Aorta (tissue), 5 donors: ENCODE measurements at regions not wholly inside any gene's neighbourhood (a gene's known extent, or its start where the extent isn't known, plus 50 kb on each side); places are given as distances from the start of the nearest gene placed in this dataset.

ENCODE experiments used
- ATAC-seq: fragments of 200-7000 bp; cut with Tn5 transposase; one replicate; pipeline ENCODE4 v1.9.1; 2022; ENCODE audit warnings: moderate library complexity; ENCODE audit not compliant: low FRiP score
- DNase-seq, 2 donors: peaks; one replicate each; pipeline ENCODE4 v3.0.0-alpha.2; 2020
- H3K27ac ChIP-seq, 2 donors: one replicate each; pipeline ENCODE4 v1.5.1; 2013; ENCODE audit warnings: low read length in 2 of 2, mild to moderate bottlenecking in 2 of 2, moderate library complexity in 2 of 2, control low read depth in 1 of 2, inconsistent platforms in 1 of 2, low read depth in 1 of 2
- H3K27me3 ChIP-seq, 2 donors: one replicate each; pipeline ENCODE4 v1.6.1; 2013; ENCODE audit warnings: control low read depth in 1 of 2, low read length in 1 of 2, mild to moderate bottlenecking in 1 of 2, moderate library complexity in 1 of 2; ENCODE audit not compliant: insufficient read depth in 2 of 2, control insufficient read depth in 1 of 2
- H3K36me3 ChIP-seq, 2 donors: one replicate each; pipeline ENCODE4 v1.6.1; 2013; ENCODE audit warnings: control low read depth in 1 of 2, low read length in 1 of 2, mild to moderate bottlenecking in 1 of 2; ENCODE audit not compliant: insufficient read depth in 2 of 2, control insufficient read depth in 1 of 2
- H3K4me1 ChIP-seq, 2 donors: one replicate each; pipeline ENCODE4 v1.6.1; 2013; ENCODE audit warnings: low read length in 2 of 2, control low read depth in 1 of 2, mild to moderate bottlenecking in 1 of 2, moderate library complexity in 1 of 2; ENCODE audit not compliant: insufficient read depth in 2 of 2, control insufficient read depth in 1 of 2
- H3K4me3 ChIP-seq, 2 donors: one replicate each; pipeline ENCODE4 v1.5.1; 2013; ENCODE audit warnings: low read length in 2 of 2, control low read depth in 1 of 2, mild to moderate bottlenecking in 1 of 2
- H3K9me3 ChIP-seq: one replicate; pipeline ENCODE4 v1.6.1; 2013; ENCODE audit warnings: mild to moderate bottlenecking, low read length; ENCODE audit not compliant: control insufficient read depth
- WGBS, 2 donors: extraction: QIAGEN DNeasy Blood & Tissue Kit; methylation state at CpG; one replicate each; pipeline ENCODE4 v1.1.7; 2013; 5-methylcytosine and 5-hydroxymethylcytosine counted together
- intact Hi-C, 2 donors: fragments of 100-400 bp; cut with DNase I; formaldehyde crosslinking; loops; one replicate each; pipeline versions ENCODE4 v1.14.2 to v1.15.0; 2022
- donor health status: healthy with polysubstance abuse.
- donor health status: Bipolar disorder and iron deficiency.
- donor health status: DM: no; HTN: no; CAD: no.
- donor health status: DM: no; HTN: no; CAD: no.
- donor health status: DM: yes; HTN: yes; CAD: no.

DNA sequence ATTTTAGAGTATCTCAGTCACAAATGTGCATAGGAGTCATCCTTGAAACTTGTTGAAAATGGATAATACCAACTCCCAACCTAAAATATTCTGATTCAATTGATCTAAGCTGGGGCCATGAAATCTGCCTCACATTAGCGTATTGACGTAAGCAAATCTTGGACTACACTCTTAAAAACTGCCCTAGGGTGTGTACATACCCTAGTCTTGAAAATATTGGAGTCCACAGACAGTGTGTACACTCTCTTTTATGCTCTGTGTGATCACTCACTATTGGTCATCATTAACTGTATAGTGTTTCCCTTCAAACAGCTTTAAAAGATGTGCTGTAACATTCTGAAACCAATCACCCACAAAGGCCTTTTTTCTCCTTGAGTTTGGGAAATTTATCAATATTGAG, 102.9 kb upstream of the FERD3L start:
- Histone ChIP-seq H3K27ac (no peak overlapping the region), H3K36me3 (no peaks in the 10 kb centered on the region)
- intact Hi-C loops, result no loop called here

DNA sequence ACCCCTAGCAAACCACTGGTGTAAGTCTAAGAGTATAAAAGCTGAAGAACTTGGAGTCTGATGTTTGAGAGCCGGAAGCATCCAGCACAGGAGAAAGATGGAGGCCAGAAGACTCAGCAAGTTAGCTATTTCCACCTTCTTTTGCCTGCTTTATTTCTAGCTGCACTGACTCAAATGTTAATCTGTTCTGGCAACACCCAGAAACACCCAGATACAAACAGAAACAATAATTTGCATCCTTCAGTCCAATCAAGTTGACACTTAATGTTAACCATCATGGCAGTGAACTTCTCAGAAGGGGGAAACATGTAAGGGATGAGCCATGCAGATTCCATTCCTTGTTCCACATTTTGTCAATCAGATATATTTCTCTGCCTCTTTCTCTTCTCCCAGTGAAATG, 101.8 kb upstream of the FERD3L start:
- Histone ChIP-seq H3K27ac (no peak overlapping the region), H3K4me3 (no peak overlapping the region), H3K9me3 (no peaks in the 10 kb centered on the region), H3K4me1 (peaks cover 0 to 3% of the 10 kb centered on the region in 2 donors), H3K36me3 (no peaks in the 10 kb centered on the region), H3K27me3 (no peaks in the 10 kb centered on the region)
- ATAC-seq, result no peak
- no peak for DNase-seq
- intact Hi-C loops, result no loop called here
- WGBS, 2 donors, result 97 to 100% methylated on average over 1 of the region's 1 CpG

More for the DNA sequence above, 102.9 kb upstream of the FERD3L start:
- no peak for DNase-seq
- Histone ChIP-seq H3K4me3 (no peak overlapping the region), H3K4me1 (peaks cover 0 to 3% of the 10 kb centered on the region in 2 donors), H3K27me3 (no peaks in the 10 kb centered on the region), H3K9me3 (no peaks in the 10 kb centered on the region)
- no peak for ATAC-seq
- WGBS, 2 donors, result 97 to 99% methylated on average over 2 of the region's 2 CpGs

DNA sequence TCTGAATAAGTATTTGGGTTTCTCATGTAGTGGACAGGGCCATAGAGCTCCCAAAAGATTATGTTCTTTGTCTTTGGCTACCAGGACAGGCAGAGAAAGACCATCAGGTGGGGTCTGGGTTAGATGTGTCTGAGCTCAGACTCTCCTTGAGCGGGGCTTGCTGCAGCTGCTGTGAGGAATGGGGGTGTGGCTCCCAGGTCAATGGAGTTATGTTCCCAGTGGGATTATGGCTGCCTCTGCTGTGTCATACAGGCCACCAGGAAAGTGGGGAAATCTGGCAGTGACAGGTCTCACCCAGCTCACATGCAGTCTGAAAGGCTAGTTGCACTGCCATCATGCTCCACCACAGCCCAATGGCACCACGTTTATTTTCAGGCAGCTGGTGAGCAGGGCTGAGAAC, 97.0 kb upstream of the FERD3L start:
- Histone ChIP-seq H3K27me3 (no peaks in the 10 kb centered on the region), H3K9me3 (peaks cover 2% of the 10 kb centered on the region), H3K36me3 (no peaks in the 10 kb centered on the region), H3K27ac (no peak overlapping the region), H3K4me3 (no peak overlapping the region), H3K4me1 (no peaks in the 10 kb centered on the region)
- DNase-seq (no peak), ATAC-seq (no peak)
- intact Hi-C loops, result no loop called here
- 74 to 79% methylated on average over 2 of the region's 2 CpGs for WGBS, 2 donors

DNA sequence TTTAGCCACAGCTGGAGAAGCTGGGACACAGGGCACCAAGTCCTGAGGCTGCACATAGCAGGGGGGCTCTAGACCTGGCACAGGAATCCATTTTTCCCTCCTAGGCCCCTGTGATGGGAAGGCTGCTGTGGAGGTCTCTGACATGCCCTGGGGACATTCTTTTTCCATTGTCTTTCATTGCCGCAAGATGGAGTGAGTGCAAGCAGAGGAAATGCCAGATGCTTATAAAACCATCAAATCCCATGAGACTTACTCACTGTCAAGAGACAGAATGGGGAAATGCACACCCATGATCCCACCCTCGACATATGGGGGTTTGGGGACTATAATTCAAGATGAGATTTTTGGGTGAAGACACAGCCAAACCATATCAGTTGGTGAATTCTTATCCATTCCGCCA, 94.7 kb upstream of the FERD3L start:
- H3K27ac ChIP-seq, result no peak overlapping the region
- H3K36me3 ChIP-seq, result no peaks in the 10 kb centered on the region
- 82 to 87% methylated on average over 3 of the region's 3 CpGs for WGBS, 2 donors
- H3K27me3 ChIP-seq, result no peaks in the 10 kb centered on the region
- H3K4me1 ChIP-seq, result no peaks in the 10 kb centered on the region
- no peak for ATAC-seq
- no peak for DNase-seq
- intact Hi-C loops, result no loop called here
- H3K4me3 ChIP-seq, result no peak overlapping the region
- H3K9me3 ChIP-seq, result peaks cover 2% of the 10 kb centered on the region

DNA sequence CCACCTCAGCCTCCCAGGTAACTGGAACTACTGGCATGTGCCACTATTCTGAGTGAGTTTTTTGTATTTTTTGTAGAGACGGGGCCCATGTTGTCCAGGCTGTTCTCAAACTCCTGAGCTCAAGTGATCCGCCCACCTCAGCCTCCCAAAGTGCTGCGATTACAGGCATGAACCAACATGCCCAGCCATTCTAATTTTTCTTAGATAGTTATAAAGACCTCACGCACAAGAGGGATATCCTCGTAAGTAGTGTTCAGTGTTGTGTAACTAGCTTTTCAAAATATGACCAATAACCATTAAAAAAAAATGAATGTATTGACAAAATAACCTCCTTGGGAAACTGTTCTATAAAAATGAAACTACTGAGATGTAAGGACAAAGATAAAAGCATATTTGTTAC, 90.5 kb upstream of the FERD3L start:
- Histone ChIP-seq H3K27ac (no peak overlapping the region), H3K9me3 (peaks cover under 1% of the 10 kb centered on the region), H3K4me1 (no peaks in the 10 kb centered on the region), H3K4me3 (no peak overlapping the region), H3K36me3 (no peaks in the 10 kb centered on the region), H3K27me3 (no peaks in the 10 kb centered on the region)
- WGBS, 2 donors, result 85 to 91% methylated on average over 5 of the region's 5 CpGs
- intact Hi-C loops, result no loop called here
- DNase-seq (no peak), ATAC-seq (no peak)

DNA sequence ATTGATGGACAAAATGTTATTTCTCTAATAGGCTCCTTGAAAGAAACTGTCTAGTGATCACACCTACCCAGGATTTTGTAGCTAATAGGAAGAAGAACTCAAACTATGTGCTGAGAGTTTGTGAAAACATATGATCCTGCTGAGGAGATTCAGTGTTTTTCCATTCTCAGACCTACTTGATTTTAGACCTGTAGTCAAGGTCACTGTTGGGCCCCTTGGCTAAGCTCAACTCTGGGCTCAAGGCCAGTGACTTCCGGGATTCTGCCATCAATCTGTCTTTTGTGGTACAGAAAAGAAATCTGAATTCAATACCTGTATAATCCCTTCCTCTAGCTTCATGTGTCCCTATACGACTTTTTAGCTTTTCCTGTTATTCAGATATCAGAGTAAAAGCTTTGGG, 79.7 kb upstream of the FERD3L start:
- intact Hi-C loops, result no loop called here
- no peaks in the 10 kb centered on the region for H3K4me1 ChIP-seq
- H3K27me3 ChIP-seq, result no peaks in the 10 kb centered on the region
- H3K4me3 ChIP-seq, result no peak overlapping the region
- no peak overlapping the region for H3K27ac ChIP-seq
- H3K36me3 ChIP-seq, result no peaks in the 10 kb centered on the region
- 41 to 46% methylated on average over 2 of the region's 2 CpGs for WGBS, 2 donors
- ATAC-seq (no peak), DNase-seq (no peak)
- peaks cover 1% of the 10 kb centered on the region for H3K9me3 ChIP-seq

DNA sequence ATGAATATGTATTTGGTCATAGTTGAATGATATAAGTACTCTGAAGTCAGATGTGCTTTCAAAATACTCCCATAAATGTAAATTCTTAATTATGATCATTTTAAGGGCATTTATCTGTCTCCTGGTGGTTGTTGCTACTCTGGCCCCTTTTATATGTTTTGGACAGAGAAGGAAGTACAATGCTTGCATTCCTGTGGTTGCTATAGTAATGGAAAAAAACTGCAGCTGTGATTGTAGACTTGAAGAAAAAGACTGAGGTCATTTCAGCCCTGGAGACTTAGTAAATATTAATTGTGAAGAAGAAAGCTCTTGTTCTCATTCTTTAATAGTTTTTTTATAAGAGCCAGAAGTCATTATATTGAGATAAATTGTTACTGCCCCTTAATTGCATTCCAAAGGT, 70.2 kb upstream of the FERD3L start:
- Histone ChIP-seq H3K4me3 (no peak overlapping the region), H3K27me3 (no peaks in the 10 kb centered on the region), H3K4me1 (no peaks in the 10 kb centered on the region), H3K9me3 (no peaks in the 10 kb centered on the region), H3K27ac (no peak overlapping the region), H3K36me3 (no peaks in the 10 kb centered on the region)
- no peak for DNase-seq
- intact Hi-C loops, result no loop called here
- ATAC-seq, result no peak

DNA sequence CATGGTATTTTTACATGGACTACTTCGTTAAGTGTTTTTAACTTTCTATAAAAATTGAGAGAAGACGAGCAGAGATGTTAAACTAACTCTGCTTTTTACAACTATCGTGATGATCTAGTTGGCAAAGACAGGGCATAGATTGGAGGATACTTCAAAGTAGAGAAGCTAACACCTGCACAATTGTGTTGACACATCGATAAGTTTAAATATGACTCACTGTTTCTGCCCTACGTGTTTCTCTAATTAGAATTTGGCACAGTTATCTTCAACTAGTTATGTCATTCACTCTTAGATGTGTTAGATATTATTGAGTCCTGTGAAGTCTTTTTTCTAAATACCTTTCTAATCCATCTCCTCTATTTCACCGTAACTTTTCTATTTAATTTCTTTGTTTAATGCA, 68.5 kb upstream of the FERD3L start:
- whole genome bisulfite sequencing, 2 donors, result 80 to 82% methylated on average over 6 of the region's 6 CpGs
- intact Hi-C loops, result no loop called here
- H3K36me3 ChIP-seq, result no peaks in the 10 kb centered on the region

DNA sequence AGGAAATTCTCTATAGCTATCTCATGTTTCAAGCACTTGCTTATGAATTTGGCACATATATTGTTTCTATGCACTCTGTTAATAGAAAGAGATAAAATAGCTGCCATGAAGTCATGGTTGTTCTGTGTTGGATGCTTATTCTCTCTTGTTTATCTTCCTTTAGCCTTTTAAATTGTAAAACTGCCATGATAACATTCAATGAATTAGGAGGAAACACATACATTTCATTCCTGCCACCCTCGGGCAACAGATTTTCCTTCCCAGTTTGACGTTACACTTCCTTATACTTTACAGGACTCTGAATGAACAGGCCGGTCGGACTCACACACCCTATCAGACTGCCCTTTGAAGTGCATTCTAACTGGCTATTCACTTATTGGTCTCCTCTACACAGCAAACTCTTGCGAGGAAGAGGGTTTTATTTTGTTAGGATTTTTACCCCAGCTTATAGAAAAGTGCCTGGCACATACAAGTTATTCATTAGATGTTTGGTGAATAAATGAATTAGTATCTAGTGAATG, 65.7 kb upstream of the FERD3L start:
- no peak for ATAC-seq
- no peaks in the 10 kb centered on the region for H3K9me3 ChIP-seq

More for the DNA sequence above, 68.5 kb upstream of the FERD3L start:
- DNase-seq (no peak), ATAC-seq (no peak)
- Histone ChIP-seq H3K27me3 (no peaks in the 10 kb centered on the region), H3K4me3 (no peak overlapping the region), H3K4me1 (no peaks in the 10 kb centered on the region), H3K9me3 (no peaks in the 10 kb centered on the region), H3K27ac (no peak overlapping the region)

More for the DNA sequence above, 65.7 kb upstream of the FERD3L start:
- Histone ChIP-seq H3K36me3 (no peaks in the 10 kb centered on the region), H3K27ac (no peak overlapping the region), H3K4me3 (no peak overlapping the region), H3K27me3 (no peaks in the 10 kb centered on the region), H3K4me1 (no peaks in the 10 kb centered on the region)
- DNase-seq, result no peak
- 55 to 61% methylated on average over 5 of the region's 5 CpGs for WGBS, 2 donors
- intact Hi-C loops, result no loop called here
